NB4 (cell line): ENCODE measurements at regions not wholly inside any gene's neighbourhood (a gene's known extent, or its start where the extent isn't known, plus 50 kb on each side); places are given as distances from the start of the nearest gene placed in this dataset.

Source experiments
- CTCF ChIP-seq: IDR thresholded peaks from one replicate; pipeline ENCODE4 v1.5.1; 2012; ENCODE audit warnings: low read depth, low read length
- POLR2A ChIP-seq: IDR thresholded peaks from 2 replicates; pipeline ENCODE4 v1.6.1; 2011; ENCODE audit warnings: mild to moderate bottlenecking; ENCODE audit not compliant: insufficient read length; ENCODE audit errors: extremely low read depth

- TF ChIP-seq POLR2A (no peak), CTCF (no peak)
These were observed 1199.1 kb downstream of the ADGRL3 start for GRCh38 chr4:62399242-62399641.
